ENCODE measurements at regions not wholly inside any gene's neighbourhood (a gene's known extent, or its start where the extent isn't known, plus 50 kb on each side); places are given as distances from the start of the nearest gene placed in this dataset.

DNA sequence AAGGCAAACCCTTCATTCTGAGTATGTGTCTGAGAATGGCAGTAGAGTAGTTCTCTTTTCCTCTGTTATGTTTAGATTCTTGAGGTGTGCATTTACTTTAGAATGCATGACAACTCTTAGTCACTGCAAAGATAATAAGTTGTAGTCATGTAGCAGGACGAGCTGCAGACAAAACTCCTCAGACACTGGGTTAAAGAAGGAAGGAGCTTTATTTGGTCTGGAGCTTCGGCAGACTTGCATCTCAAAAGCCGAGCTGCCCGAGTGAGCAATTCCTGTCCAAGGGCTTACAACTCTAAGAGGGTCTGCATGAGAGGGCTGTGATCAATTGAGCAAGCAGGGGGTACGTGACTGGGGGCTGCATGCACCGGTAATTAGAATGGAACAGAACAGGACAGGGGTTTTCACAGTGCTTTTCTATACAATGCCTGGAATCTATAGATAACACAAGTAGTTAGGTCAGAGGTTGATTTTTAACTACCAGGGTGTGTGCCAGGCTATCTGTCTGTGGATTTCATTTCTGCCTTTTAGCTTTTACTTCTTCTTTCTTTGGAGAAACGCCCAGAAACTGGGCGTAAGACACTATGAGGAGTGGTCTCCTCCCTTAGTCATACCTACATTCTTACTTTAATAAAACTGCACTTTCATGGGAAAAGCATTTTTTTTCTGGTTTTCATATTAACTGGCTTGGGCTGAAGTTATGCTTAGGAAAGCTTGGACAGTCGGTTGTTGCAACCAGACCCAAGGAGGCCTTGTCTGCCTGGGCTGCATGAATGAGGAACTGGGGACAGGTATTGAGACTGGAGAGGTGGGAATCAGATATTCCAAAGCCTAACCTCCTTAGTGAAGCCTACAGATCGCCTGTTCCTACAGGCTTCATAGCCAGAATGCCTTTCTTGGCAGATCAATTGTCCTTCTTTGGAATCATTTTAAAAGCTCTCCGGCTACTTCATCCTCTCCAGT is 115.1 kb downstream of the RHOU start:
- TF ChIP-seq, protein P1, sequence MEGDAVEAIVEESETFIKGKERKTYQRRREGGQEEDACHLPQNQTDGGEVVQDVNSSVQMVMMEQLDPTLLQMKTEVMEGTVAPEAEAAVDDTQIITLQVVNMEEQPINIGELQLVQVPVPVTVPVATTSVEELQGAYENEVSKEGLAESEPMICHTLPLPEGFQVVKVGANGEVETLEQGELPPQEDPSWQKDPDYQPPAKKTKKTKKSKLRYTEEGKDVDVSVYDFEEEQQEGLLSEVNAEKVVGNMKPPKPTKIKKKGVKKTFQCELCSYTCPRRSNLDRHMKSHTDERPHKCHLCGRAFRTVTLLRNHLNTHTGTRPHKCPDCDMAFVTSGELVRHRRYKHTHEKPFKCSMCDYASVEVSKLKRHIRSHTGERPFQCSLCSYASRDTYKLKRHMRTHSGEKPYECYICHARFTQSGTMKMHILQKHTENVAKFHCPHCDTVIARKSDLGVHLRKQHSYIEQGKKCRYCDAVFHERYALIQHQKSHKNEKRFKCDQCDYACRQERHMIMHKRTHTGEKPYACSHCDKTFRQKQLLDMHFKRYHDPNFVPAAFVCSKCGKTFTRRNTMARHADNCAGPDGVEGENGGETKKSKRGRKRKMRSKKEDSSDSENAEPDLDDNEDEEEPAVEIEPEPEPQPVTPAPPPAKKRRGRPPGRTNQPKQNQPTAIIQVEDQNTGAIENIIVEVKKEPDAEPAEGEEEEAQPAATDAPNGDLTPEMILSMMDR (IDR thresholded peaks at IDR 0.05): no peak
- TF ChIP-seq POLR2A (IDR thresholded peaks at IDR 0.05): no peak
- TF ChIP-seq EP300 (IDR thresholded peaks at IDR 0.05): no peak

All from ovary (tissue), 3 donors.